Upper lobe of left lung (tissue), 4 donors: ENCODE measurements at regions not wholly inside any gene's neighbourhood (a gene's known extent, or its start where the extent isn't known, plus 50 kb on each side); places are given as distances from the start of the nearest gene placed in this dataset.

Experiments
- CTCF ChIP-seq, 6 experiments: fragments of 450-650 bp in 4 of 6; fragments of 200-600 bp in 2 of 6; sonication (generic) in 2 of 6; IDR thresholded peaks; one replicate each; pipeline ENCODE4 v1.5.1; 2016 to 2019; ENCODE audit warnings: antibody characterized with exemption in 6 of 6
- EP300 ChIP-seq, 4 donors: sonication (generic); formaldehyde crosslinking; IDR thresholded peaks; one replicate each; pipeline ENCODE4 v1.5.1; 2017; ENCODE audit warnings: antibody characterized with exemption in 4 of 4, control low read depth in 2 of 4
- POLR2AphosphoS5 ChIP-seq, 2 donors: sonication (generic); formaldehyde crosslinking; IDR thresholded peaks; one replicate each; pipeline ENCODE4 v1.5.1; 2017; ENCODE audit warnings: antibody characterized with exemption in 2 of 2

GRCh38 chr15:37625576-37625975 is 308.9 kb upstream of the TMCO5A start:
- TF ChIP-seq CTCF (IDR thresholded peaks at IDR 0.05) (no peak), POLR2AphosphoS5 (IDR thresholded peaks at IDR 0.05) (no peak), EP300 (IDR thresholded peaks at IDR 0.05) (no peak)
